Activated CD8-positive, alpha-beta T cell treated with anti-CD3 and anti-CD28 coated beads for 36 hours (primary cell): ENCODE measurements at regions not wholly inside any gene's neighbourhood (a gene's known extent, or its start where the extent isn't known, plus 50 kb on each side); places are given as distances from the start of the nearest gene placed in this dataset.

Experiments used
- ATAC-seq: fragments of 200-7000 bp; cut with Tn5 transposase; one replicate; pipeline ENCODE4 v1.10.0; 2021; ENCODE audit warnings: mild to moderate bottlenecking, moderate library complexity
- CTCF ChIA-PET: fragments of 350-600 bp; sonication (Branson Sonifier 250); formaldehyde crosslinking; loops from one replicate; lab custom pipeline; 2021; ENCODE audit warnings: antibody characterized with exemption; lab: Charles Lee
- POLR2A ChIA-PET: fragments of 350-600 bp; sonication (Branson Sonifier 250); formaldehyde crosslinking; loops from one replicate; lab custom pipeline; 2021; ENCODE audit warnings: antibody characterized with exemption; lab: Charles Lee
- DNase-seq: peaks from one replicate; pipeline ENCODE4 v3.0.0-alpha.2; 2020
- H3K27ac Mint-ChIP-seq: one replicate; pipeline ENCODE4 v1.8.0; 2021; ENCODE audit warnings: mild to moderate bottlenecking, mixed read lengths
- H3K27me3 Mint-ChIP-seq: one replicate; pipeline ENCODE4 v1.8.0; 2021; ENCODE audit warnings: mixed read lengths
- H3K36me3 Mint-ChIP-seq: one replicate; pipeline ENCODE4 v1.8.0; 2021; ENCODE audit warnings: low read depth, mixed read lengths
- H3K4me1 Mint-ChIP-seq: one replicate; pipeline ENCODE4 v1.8.0; 2021; ENCODE audit warnings: low read depth, mixed read lengths
- H3K4me3 Mint-ChIP-seq: one replicate; pipeline ENCODE4 v1.8.0; 2021; ENCODE audit warnings: mild to moderate bottlenecking, moderate library complexity, mixed read lengths
- H3K9me3 Mint-ChIP-seq: one replicate; pipeline ENCODE4 v1.8.0; 2021; ENCODE audit warnings: mixed read lengths
- CTCF ChIP-seq: fragments of 200-600 bp; IDR thresholded peaks from one replicate; pipeline ENCODE4 v1.8.0; 2022; ENCODE audit warnings: antibody characterized with exemption, mild to moderate bottlenecking
- intact Hi-C: fragments of 100-400 bp; cut with micrococcal nuclease; formaldehyde crosslinking; loops from one replicate; pipeline ENCODE4 v1.10.0; 2022

- TF ChIP-seq CTCF, result no peak
- ChIA-PET POLR2A (no interaction called here), CTCF (no interaction called here)
- Mint-ChIP-seq H3K36me3 (no peaks in the 10 kb centered on the region), H3K9me3 (peaks cover 3% of the 10 kb centered on the region), H3K4me3 (no peak overlapping the region), H3K27ac (no peak overlapping the region), H3K27me3 (no peaks in the 10 kb centered on the region), H3K4me1 (no peaks in the 10 kb centered on the region)
- ATAC-seq (no peak), DNase-seq (no peak)
- intact Hi-C loops, result no loop called here
Measured at GRCh38 chr6:50270415-50270814, 220.7 kb upstream of the DEFB112 start.

- Mint-ChIP-seq H3K4me1 (no peaks in the 10 kb centered on the region), H3K4me3 (no peak overlapping the region), H3K27me3 (no peaks in the 10 kb centered on the region), H3K27ac (no peak overlapping the region), H3K9me3 (peaks cover 3% of the 10 kb centered on the region), H3K36me3 (no peaks in the 10 kb centered on the region)
- no peak for ATAC-seq
- POLR2A ChIA-PET, result no interaction called here
- TF ChIP-seq CTCF, result no peak
- CTCF ChIA-PET, result no interaction called here
- intact Hi-C loops, result no loop called here
- DNase-seq, result no peak
Measured at GRCh38 chr6:50271266-50271665, 221.5 kb upstream of the DEFB112 start.

- no peak for TF ChIP-seq CTCF
- Mint-ChIP-seq H3K4me1 (no peaks in the 10 kb centered on the region), H3K27me3 (no peaks in the 10 kb centered on the region), H3K4me3 (no peak overlapping the region), H3K27ac (no peak overlapping the region), H3K36me3 (no peaks in the 10 kb centered on the region), H3K9me3 (peaks cover 3% of the 10 kb centered on the region)
- ATAC-seq (no peak), DNase-seq (no peak)
- intact Hi-C loops, result no loop called here
- ChIA-PET POLR2A (no interaction called here), CTCF (no interaction called here)
Measured at GRCh38 chr6:50271817-50272216, 222.1 kb upstream of the DEFB112 start.

GRCh38 chr6:50272611-50273010 lies 222.9 kb upstream of the DEFB112 start:
- no peak for TF ChIP-seq CTCF
- DNase-seq (no peak), ATAC-seq (no peak)
- CTCF ChIA-PET, result no interaction called here
- no peak overlapping the region for H3K4me3 Mint-ChIP-seq
- no peaks in the 10 kb centered on the region for H3K27me3 Mint-ChIP-seq
- no peaks in the 10 kb centered on the region for H3K36me3 Mint-ChIP-seq
- intact Hi-C loops, result no loop called here
- peaks cover 2% of the 10 kb centered on the region for H3K9me3 Mint-ChIP-seq
- H3K4me1 Mint-ChIP-seq, result no peaks in the 10 kb centered on the region
- no peak overlapping the region for H3K27ac Mint-ChIP-seq
- POLR2A ChIA-PET, result no interaction called here

GRCh38 chr6:50276771-50277261 lies 227.1 kb upstream of the DEFB112 start:
- Mint-ChIP-seq H3K4me1 (no peaks in the 10 kb centered on the region), H3K27ac (no peak overlapping the region), H3K36me3 (no peaks in the 10 kb centered on the region), H3K27me3 (no peaks in the 10 kb centered on the region), H3K9me3 (no peaks in the 10 kb centered on the region), H3K4me3 (no peak overlapping the region)
- POLR2A ChIA-PET, result no interaction called here
- no peak for TF ChIP-seq CTCF
- CTCF ChIA-PET, result no interaction called here
- DNase-seq (no peak), ATAC-seq (no peak)
- intact Hi-C loops, result no loop called here
